Upper lobe of left lung (tissue), 6 donors: ENCODE measurements at regions not wholly inside any gene's neighbourhood (a gene's known extent, or its start where the extent isn't known, plus 50 kb on each side); places are given as distances from the start of the nearest gene placed in this dataset.
"Not testable (repeated sequence)": the region's sequence is repeated elsewhere in the genome, so short reads cannot be mapped to it uniquely, and the experiment has no call there.

ENCODE experiments used
- ATAC-seq, 2 donors: fragments of 200-7000 bp; cut with Tn5 transposase; one replicate each; pipeline ENCODE4 v1.9.1; 2022; ENCODE audit warnings: mild to moderate bottlenecking in 2 of 2, moderate library complexity in 2 of 2; ENCODE audit not compliant: low FRiP score in 2 of 2
- DNase-seq, 2 donors: peaks; one replicate each; pipeline ENCODE4 v3.0.0-alpha.2; 2019 to 2020
- H3K27ac ChIP-seq, 4 donors: fragments of 200-600 bp; sonication (generic); one replicate each; pipeline ENCODE4 v1.5.1; 2016 to 2019
- H3K27me3 ChIP-seq, 4 donors: fragments of 200-600 bp; sonication (generic); one replicate each; pipeline ENCODE4 v1.5.1; 2017 to 2019
- H3K36me3 ChIP-seq, 4 donors: fragments of 200-600 bp; sonication (generic); one replicate each; pipeline ENCODE4 v1.5.1; 2016 to 2019
- H3K4me1 ChIP-seq, 4 donors: fragments of 200-600 bp; sonication (generic); one replicate each; pipeline ENCODE4 v1.5.1; 2018 to 2019
- H3K4me3 ChIP-seq, 4 donors: fragments of 200-600 bp; sonication (generic); one replicate each; pipeline ENCODE4 v1.5.1; 2017 to 2019; ENCODE audit warnings: mild to moderate bottlenecking in 2 of 4, moderate library complexity in 1 of 4
- H3K9me3 ChIP-seq, 4 donors: fragments of 200-600 bp; sonication (generic); one replicate each; pipeline ENCODE4 v1.5.1; 2018 to 2019
- CTCF ChIP-seq, 6 experiments: fragments of 450-650 bp in 4 of 6; fragments of 200-600 bp in 2 of 6; sonication (generic) in 2 of 6; IDR thresholded peaks; one replicate each; pipeline ENCODE4 v1.5.1; 2016 to 2019; ENCODE audit warnings: antibody characterized with exemption in 6 of 6
- EP300 ChIP-seq, 4 donors: sonication (generic); formaldehyde crosslinking; IDR thresholded peaks; one replicate each; pipeline ENCODE4 v1.5.1; 2017; ENCODE audit warnings: antibody characterized with exemption in 4 of 4, control low read depth in 2 of 4
- POLR2A ChIP-seq, 4 donors: fragments of 450-650 bp; IDR thresholded peaks; one replicate each; pipeline ENCODE4 v1.5.1; 2016 to 2017; ENCODE audit warnings: antibody characterized with exemption in 4 of 4, mild to moderate bottlenecking in 2 of 4
- POLR2AphosphoS5 ChIP-seq, 2 donors: sonication (generic); formaldehyde crosslinking; IDR thresholded peaks; one replicate each; pipeline ENCODE4 v1.5.1; 2017; ENCODE audit warnings: antibody characterized with exemption in 2 of 2
- WGBS, 2 donors: methylation state at CpG; one replicate each; pipeline ENCODE4 v1.1.5; 2017 to 2018; 5-methylcytosine and 5-hydroxymethylcytosine counted together
- donor health status: DM: no; HTN: no; CAD: no; lungs with moderate emphysema.
- donor health status: DM: no; HTN: yes; CAD: no; lungs with severe emphysema.

- ATAC-seq, DNase-seq, H3K4me3 ChIP-seq, H3K4me1 ChIP-seq, H3K27me3 ChIP-seq, H3K27ac ChIP-seq, H3K36me3 ChIP-seq, H3K9me3 ChIP-seq: not testable (repeated sequence)
- WGBS, 2 donors, result 67 to 81% methylated on average over 6 of the region's 6 CpGs
These were observed 73.8 kb upstream of the FANCC start for GRCh38 chr9:95391271-95391670.

GRCh38 chr9:95389373-95389772 lies 71.9 kb upstream of the FANCC start:
- Histone ChIP-seq H3K4me1 (no peaks in the 10 kb centered on the region), H3K27me3 (no peaks in the 10 kb centered on the region), H3K36me3 (no peaks in the 10 kb centered on the region), H3K4me3 (no peak overlapping the region), H3K9me3 (no peaks in the 10 kb centered on the region), H3K27ac (no peak overlapping the region)
- TF ChIP-seq POLR2A (IDR thresholded peaks at IDR 0.05) (no peak), EP300 (IDR thresholded peaks at IDR 0.05) (no peak), CTCF (IDR thresholded peaks at IDR 0.05) (no peak), POLR2AphosphoS5 (IDR thresholded peaks at IDR 0.05) (no peak)
- ATAC-seq, result no peak
- no peak for DNase-seq
- WGBS, 2 donors, result 82 to 89% methylated on average over 2 of the region's 2 CpGs

GRCh38 chr9:95386843-95387242 lies 69.3 kb upstream of the FANCC start:
- WGBS, 2 donors, result 93 to 94% methylated on average over 4 of the region's 4 CpGs
- H3K4me3 ChIP-seq, result no peak overlapping the region
- no peak for DNase-seq
- H3K4me1 ChIP-seq, result no peaks in the 10 kb centered on the region
- no peaks in the 10 kb centered on the region for H3K36me3 ChIP-seq
- no peak for ATAC-seq
- H3K9me3 ChIP-seq, result no peaks in the 10 kb centered on the region
- no peak overlapping the region for H3K27ac ChIP-seq
- no peaks in the 10 kb centered on the region for H3K27me3 ChIP-seq
- TF ChIP-seq POLR2A (IDR thresholded peaks at IDR 0.05) (no peak), CTCF (IDR thresholded peaks at IDR 0.05) (no peak), POLR2AphosphoS5 (IDR thresholded peaks at IDR 0.05) (no peak), EP300 (IDR thresholded peaks at IDR 0.05) (no peak)

GRCh38 chr9:95385521-95385920 lies 68.0 kb upstream of the FANCC start:
- H3K36me3 ChIP-seq, result no peaks in the 10 kb centered on the region
- no peak overlapping the region for H3K4me3 ChIP-seq
- ATAC-seq, result no peak
- H3K9me3 ChIP-seq, result no peaks in the 10 kb centered on the region
- no peak for TF ChIP-seq POLR2AphosphoS5 (IDR thresholded peaks at IDR 0.05)
- TF ChIP-seq CTCF (IDR thresholded peaks at IDR 0.05), result no peak
- TF ChIP-seq POLR2A (IDR thresholded peaks at IDR 0.05), result no peak
- TF ChIP-seq EP300 (IDR thresholded peaks at IDR 0.05), result no peak
- no peaks in the 10 kb centered on the region for H3K27me3 ChIP-seq
- no peaks in the 10 kb centered on the region for H3K4me1 ChIP-seq
- H3K27ac ChIP-seq, result no peak overlapping the region
- no peak for DNase-seq
- 78 to 79% methylated on average over 4 of the region's 4 CpGs for WGBS, 2 donors

GRCh38 chr9:95383845-95384244 lies 66.3 kb upstream of the FANCC start:
- H3K4me1 ChIP-seq, result no peaks in the 10 kb centered on the region

More at GRCh38 chr9:95383845-95384244, 66.3 kb upstream of the FANCC start:
- no peak overlapping the region for H3K27ac ChIP-seq
- TF ChIP-seq CTCF (IDR thresholded peaks at IDR 0.05), result no peak
- no peak for TF ChIP-seq EP300 (IDR thresholded peaks at IDR 0.05)
- no peak for TF ChIP-seq POLR2AphosphoS5 (IDR thresholded peaks at IDR 0.05)
- no peaks in the 10 kb centered on the region for H3K27me3 ChIP-seq
- H3K9me3 ChIP-seq, result no peaks in the 10 kb centered on the region
- no peaks in the 10 kb centered on the region for H3K36me3 ChIP-seq
- WGBS, 2 donors, result 55 to 66% methylated on average over 1 of the region's 1 CpG
- no peak overlapping the region for H3K4me3 ChIP-seq
- ATAC-seq (no peak), DNase-seq (no peak)
